ENCODE measurements at regions not wholly inside any gene's neighbourhood (a gene's known extent, or its start where the extent isn't known, plus 50 kb on each side); places are given as distances from the start of the nearest gene placed in this dataset.
A peak's percentile ranks its signal among the peaks of the same experiment; 100 is the strongest.

GRCh38 chr5:71877511-71877910 is 158.4 kb downstream of the CARTPT start:
- DNase-seq (ENCODE audit: low read depth), result no peak
- no peak for TF ChIP-seq CTCF (IDR thresholded peaks at IDR 0.05; ENCODE audit: low read length, missing control alignments)
- no peak overlapping the region for H3K4me3 ChIP-seq (replicated peaks; ENCODE audit: low read depth, low read length)

GRCh38 chr5:71880536-71880935 is 161.5 kb downstream of the CARTPT start:
- no peak for TF ChIP-seq CTCF (IDR thresholded peaks at IDR 0.05; ENCODE audit: low read length, missing control alignments)
- H3K4me3 ChIP-seq (replicated peaks; ENCODE audit: low read depth, low read length), result no peak overlapping the region
- DNase-seq (ENCODE audit: low read depth), result no peak

GRCh38 chr5:71882826-71883741 is 164.0 kb downstream of the CARTPT start:
- TF ChIP-seq CTCF (IDR thresholded peaks at IDR 0.05; ENCODE audit: low read length, missing control alignments), result no peak
- no peak for DNase-seq (ENCODE audit: low read depth)
- no peak overlapping the region for H3K4me3 ChIP-seq (replicated peaks; ENCODE audit: low read depth, low read length)

- H3K4me3 ChIP-seq (replicated peaks; ENCODE audit: low read depth, low read length), result no peak overlapping the region
Measured at GRCh38 chr5:71883742-71884103, 164.6 kb downstream of the CARTPT start.

GRCh38 chr5:71884926-71885325 is 165.9 kb downstream of the CARTPT start:
- no peak for TF ChIP-seq CTCF (IDR thresholded peaks at IDR 0.05; ENCODE audit: low read length, missing control alignments)

More at GRCh38 chr5:71883742-71884103, 164.6 kb downstream of the CARTPT start:
- DNase-seq (ENCODE audit: low read depth), result no peak
- no peak for TF ChIP-seq CTCF (IDR thresholded peaks at IDR 0.05; ENCODE audit: low read length, missing control alignments)

GRCh38 chr5:71886406-71886805 is 167.3 kb downstream of the CARTPT start:
- no peak for TF ChIP-seq CTCF (IDR thresholded peaks at IDR 0.05; ENCODE audit: low read length, missing control alignments)
- no peak for DNase-seq (ENCODE audit: low read depth)
- H3K4me3 ChIP-seq (replicated peaks; ENCODE audit: low read depth, low read length), result no peak overlapping the region

More at GRCh38 chr5:71884926-71885325, 165.9 kb downstream of the CARTPT start:
- no peak overlapping the region for H3K4me3 ChIP-seq (replicated peaks; ENCODE audit: low read depth, low read length)
- no peak for DNase-seq (ENCODE audit: low read depth)

GRCh38 chr5:71887680-71888079 is 168.6 kb downstream of the CARTPT start:
- H3K4me3 ChIP-seq (replicated peaks; ENCODE audit: low read depth, low read length), result no peak overlapping the region
- TF ChIP-seq CTCF (IDR thresholded peaks at IDR 0.05; ENCODE audit: low read length, missing control alignments), result no peak
- DNase-seq (ENCODE audit: low read depth), result peak; percentile 92
